ENCODE measurements at regions not wholly inside any gene's neighbourhood (a gene's known extent, or its start where the extent isn't known, plus 50 kb on each side); places are given as distances from the start of the nearest gene placed in this dataset.

DNA sequence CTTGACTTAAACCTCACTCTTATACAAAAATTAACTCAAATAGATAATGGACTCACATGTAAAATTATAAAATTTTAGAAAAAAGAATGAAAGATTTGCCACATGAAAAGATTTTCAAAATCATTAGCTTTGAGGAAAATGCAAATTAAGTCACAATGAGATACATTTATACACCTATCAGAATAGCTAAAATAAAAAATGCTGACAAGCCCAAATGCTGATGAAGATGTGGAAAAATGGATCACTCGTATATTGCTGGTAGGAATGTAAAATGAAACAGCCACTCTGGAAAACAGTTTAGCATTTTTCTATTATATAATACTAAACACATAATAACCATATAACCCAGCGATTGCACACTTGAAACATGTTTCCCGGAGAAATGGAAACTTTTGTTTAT, 316.2 kb downstream of the ANKRD50 start:
- DNase-seq: no peak

DNA sequence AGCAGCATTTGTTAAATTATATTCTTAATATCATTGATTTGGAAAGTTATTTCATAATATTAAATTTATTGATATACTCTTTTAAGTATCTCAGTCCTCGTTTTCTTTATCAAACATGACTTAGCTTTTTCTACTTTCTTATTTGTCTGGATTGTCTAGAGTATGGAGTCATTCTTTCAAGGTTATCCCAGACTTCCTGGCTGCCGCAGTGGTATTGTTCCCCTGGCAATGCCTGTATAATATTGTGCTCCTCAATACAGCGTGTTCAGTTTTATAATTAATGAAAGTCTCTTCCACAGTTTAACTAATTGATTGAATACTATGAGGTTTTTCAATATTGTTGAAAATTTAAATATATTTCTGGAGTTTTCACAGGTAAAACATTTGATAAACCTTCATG, 310.9 kb downstream of the ANKRD50 start:
- no peak for DNase-seq

DNA sequence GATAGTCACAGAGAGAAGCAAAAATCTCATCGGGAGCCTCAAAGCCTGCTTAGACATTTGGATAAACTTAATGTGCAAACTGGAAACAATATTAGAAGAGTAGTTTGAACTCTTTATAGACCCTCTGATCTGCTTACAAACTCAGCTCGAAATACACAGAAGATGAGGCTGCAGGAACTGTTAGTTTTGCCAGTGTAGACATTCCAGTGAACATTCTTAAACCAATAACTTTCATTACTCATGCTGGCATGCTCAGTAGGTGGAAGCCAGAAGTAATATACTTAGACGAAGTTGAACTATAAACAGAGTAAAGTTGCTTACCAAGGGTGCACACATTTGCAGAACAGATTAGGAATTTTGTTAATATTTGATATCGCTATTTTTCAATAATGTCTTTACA, 303.5 kb downstream of the ANKRD50 start:
- DNase-seq: no peak

DNA sequence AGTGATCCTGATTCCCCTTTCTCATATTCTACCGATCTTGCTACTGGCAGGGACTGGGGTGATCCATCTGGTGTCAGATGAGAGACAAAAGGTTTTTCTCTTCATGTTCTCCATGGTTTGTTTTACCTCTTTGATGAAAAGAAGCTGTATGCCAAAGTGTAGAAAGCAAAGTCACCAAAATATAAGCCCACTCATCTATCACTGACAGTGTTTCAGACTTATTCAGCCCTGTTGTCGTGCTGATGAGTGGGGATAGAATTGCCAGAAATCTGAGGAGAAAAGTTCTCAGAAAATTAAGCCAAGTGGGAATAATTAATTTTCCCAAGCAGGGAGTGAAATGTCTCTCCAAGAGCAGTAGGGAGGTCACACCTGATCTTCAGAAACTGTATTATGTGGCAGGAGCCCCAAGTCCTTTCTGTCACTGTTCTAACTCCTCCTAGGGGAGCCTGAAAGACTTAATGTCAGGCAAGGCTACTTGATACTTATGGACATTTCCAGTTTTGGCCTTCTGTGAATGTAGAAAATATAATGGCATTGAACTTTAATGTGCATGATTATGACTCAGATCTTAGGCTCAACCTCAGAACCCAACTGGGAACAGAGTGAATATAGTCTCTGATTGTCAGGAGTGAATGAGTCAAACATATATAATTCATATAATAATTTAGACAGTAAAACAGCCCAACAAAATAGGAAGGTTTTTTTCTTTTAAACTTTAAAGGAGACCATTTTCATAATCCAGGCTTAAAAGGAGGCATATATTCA, 298.1 kb downstream of the ANKRD50 start:
- DNase-seq: no peak

DNA sequence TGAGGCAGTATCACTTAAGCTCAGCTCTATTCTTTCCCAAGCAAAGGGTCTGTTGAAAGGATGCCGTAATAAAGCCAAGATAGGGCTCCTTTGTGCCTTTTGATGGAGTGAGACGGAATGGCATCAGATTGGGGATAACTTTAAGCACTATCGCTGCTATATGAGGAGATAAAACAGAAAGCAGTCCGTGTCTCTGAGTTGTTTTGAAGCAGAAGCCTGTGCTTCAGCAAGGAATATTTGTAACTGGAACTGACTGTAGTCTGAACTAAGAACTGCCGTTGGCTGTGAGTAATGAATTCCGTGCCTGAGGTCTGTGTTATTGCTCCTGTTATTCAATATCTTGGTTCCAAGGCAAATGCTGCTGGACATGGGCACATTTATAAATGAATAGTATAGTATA, 297.4 kb downstream of the ANKRD50 start:
- DNase-seq: no peak

DNA sequence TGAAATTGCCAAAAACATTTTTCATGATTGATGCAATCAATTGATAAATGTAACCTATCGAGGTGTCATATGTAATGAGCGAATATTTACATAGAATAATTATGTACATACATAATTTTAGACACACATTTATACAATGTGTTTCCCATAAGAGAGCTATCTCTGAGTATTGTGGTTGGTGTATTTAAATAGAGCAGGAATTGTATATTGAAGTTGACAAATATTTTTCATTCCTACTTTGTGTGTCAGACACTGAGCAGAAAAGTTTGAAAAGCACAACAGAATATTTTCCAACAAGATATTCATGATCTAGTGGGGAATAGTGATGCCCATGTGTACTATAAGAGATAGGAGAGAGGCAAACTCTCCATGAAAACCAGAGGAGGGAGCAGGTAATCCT, 295.2 kb downstream of the ANKRD50 start:
- DNase-seq: no peak

DNA sequence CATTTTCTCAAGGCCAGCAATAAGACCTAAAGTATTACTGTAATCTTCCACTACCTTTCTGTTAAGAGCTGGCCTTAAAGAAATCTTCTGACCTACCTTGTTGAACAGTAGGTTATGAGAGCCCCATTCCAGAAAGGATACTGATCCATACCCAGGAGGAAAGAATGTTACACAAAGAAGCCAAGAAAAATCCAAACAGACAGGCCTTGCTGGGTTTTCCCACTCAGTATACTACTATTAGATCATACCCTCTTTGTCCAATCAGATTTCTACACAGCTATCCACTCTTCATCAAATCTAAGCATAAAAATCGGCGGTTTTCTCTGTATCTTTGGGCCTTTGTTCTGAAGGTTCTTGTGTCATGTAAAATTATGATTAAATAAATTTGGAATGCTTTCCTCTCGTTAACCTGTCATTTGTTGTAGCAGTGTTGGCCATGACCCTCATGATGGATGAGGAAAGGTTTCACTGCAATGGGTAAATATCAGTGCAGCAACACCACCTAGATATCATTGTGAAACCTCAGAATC, 292.3 kb downstream of the ANKRD50 start:
- DNase-seq: no peak

DNA sequence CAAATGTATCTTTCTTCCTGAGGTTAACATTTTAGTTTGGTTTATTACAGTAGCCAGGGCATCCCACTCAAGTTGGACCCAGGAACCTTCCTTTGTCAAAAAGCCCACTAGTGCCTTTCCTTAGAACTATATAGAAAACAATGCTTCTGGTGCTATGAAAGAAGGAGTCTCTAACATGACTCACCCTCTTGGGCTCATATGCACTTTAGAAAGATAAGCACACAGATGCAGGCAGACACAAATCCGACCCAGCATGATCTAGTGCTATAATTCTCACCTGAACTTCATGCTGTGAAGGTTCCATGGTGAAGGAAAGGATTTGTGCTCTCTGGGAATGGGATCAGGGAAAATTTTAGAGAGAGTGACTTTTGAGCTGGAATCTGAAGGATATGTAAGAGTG, 289.4 kb downstream of the ANKRD50 start:
- no peak for DNase-seq

DNA sequence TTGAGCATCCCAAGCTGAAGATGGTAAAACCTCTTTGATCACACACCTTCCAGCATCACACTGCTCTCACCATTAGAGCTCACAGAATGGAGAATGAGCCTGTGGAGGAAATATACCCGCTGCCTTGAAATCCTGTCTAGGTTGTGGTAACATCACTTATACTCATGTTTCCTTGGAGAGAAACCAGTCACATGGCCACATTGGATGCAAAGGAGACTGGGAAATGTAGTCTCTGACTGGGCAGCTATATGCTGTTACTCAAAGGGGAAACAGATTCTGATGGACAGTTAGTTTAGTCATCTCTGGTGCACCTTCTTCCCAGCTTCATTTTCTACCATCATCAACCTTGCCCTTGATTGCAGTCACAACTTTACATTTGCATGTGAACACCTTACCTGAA, 286.3 kb downstream of the ANKRD50 start:
- no peak for DNase-seq

DNA sequence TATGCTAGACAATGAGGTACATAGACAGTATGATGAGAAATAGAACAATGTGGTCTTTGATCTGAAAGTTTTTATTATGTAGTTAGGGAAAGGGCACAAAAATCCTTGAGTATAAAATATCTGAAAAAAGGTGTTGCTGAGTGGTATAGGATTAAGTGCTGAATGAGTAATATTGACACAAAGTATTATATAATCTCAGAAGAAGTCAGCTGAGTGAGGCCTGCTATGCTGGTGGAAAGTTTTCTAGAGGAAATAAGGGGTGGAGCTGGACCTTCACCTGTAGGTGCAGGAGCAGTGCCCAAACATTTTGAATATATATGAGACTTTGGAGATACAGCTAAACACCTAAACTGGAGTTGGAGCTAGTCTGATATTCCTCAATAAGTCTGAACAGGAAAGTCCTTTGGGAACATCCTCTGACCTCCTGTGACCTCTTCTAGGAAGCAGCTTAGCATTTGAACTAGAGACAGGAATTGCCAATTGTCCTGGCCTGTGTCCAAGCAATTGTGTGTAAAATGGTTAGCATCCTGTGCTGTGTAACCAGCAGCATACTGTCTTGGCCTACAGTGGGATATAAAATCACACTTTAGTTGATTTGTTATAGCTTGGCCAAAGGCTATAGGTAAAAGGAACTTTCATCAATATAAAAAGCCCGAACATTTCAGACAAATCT, 285.3 kb downstream of the ANKRD50 start:
- DNase-seq: no peak

DNA sequence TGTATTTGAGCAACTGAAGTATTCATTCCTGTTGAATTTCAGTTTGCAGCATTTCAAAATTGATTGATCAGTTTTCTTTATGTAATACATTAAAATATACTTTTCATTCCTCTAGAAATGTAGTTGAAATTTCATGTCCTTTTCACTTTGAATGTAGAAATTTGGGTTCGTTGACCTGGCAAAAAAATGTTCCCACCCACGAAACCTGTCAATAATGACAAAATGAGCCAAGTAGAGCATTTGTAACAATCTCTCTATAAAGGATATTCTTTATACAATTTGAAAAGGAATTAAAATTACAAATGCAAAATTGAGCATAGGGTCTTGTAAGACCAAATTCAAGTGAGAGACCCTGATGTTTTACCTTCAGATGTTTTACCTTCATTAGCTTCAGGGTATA, 283.9 kb downstream of the ANKRD50 start:
- no peak for DNase-seq

DNA sequence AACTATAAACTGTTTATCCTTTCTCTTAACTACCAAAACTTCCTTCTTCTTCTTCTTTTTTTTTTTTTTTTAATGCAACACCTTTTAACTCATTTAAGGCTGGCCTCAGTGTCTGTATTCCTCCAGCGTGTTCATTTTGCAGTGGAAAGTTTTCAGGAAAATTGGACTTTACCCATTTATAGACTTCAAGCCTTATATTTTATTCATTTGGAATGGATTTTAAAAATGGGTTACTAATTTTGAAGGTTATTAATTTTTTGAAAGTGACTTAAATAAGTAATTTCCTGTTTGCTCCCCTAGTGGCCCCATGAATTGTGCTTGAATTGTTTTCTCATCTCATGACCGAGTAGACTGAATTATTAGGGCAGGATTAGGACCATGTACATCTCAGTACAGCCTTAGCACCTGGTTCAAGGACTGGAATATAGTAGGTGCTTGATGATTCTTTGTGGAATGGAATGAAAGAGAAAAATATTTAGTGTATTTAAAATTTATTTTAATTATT, 282.7 kb downstream of the ANKRD50 start:
- no peak for DNase-seq

DNA sequence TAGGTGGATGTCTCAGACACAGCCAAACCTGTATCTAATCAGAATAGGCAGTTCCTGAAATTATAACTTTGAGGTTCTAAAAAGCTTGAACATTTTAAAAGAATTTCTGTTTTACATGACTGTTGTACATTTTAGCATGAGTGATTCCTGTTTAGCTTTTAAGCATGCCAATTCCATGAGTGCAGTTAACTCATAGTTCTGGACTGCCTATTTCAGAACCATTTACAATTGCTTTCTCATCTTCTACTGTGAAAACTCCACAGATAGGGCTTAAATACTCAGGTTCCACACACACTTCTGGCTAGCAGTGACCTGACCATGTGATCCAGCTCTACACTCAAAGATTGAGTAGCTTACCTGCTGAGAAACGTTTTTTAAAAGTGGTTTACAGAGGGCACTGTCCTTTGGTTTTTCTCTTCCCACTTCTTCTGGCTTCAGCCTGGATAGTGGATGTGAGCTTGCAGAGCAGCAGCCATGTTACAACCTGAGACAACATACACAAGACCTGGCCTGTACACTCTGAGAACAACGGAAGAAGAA, 280.8 kb downstream of the ANKRD50 start:
- DNase-seq: no peak

DNA sequence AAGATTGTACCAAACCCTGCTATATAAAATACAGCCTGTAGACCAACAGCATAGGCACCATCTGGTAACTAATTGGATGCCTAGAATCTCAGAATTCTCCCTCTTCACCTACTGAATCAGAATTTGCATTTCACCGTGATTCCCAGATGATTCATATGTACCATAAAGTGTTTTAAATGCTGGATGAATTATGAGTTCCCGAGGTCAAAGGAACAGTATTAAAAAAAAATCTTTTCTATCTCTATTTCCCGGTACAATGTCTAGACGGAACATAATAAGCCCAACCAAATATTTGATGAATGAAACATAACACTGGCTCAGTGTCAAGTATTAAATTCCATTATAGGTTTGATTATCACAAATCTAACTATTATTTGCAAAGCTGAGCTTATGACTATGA, 280.0 kb downstream of the ANKRD50 start:
- no peak for DNase-seq

DNA sequence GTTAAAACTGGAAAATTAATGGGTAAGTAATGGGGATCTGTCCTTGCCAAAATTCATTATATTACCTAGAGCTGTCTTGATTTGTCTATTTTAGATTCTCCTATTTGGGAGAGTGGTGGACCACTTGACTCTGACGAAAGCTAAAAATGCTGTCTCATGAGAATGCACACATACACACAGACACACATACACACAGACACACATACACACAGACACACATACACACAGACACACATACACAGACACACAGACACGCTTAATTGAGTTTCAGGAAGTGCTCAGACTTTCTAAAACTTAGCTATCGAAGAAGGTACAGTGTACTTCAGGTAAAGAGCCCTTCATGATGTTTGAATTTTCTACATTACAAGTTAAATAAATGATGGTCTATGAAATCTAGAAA, 279.5 kb downstream of the ANKRD50 start:
- DNase-seq: no peak

DNA sequence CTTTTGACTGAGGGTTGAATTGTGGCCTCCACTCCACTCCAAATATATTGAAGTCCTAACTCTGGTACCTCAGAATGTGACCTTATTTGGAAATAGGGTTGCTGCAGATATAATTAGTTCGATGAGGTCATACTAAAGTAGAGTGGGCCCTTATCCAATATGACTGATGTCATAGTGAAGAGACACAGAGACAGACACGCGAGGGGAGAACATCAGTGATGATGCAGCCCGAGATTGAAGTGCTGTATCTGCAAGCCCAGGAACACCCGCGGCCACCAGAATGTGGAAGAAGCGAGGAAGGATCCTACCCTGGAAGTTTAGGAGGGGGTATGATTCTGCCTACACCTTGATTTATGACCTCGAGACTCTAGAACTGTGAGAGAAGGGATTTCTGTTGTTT, 279.0 kb downstream of the ANKRD50 start:
- DNase-seq: no peak

DNA sequence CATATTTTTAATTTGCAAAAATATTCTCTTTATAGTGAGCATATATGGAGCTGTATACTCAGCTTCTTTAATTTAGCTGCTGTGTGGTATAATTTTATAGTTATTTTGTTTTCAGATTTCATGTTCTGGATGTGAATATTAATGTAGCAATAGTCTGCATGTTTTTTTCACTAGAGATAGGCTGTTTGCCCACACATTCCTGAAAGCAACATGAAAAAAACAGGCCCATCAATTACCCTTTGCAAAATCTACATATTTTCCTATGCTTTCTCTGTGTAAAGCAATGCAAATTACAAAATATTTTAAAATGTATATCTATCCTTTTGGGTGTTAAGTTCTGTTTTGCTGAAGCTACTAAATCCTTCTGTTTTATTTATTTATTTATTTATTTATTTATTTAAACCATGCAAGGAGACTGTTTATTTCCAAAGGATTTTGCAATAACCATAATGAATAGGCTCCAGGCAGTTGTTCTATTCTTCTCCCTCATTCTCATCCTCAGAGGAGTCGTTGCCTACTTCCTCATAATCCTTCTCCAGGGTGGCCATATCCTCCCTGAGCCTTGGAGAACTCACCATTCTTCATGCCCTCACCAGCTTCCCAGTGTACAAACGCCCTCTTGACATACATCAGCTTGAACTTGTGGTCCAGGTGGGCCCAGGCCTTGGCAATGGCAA, 277.1 kb downstream of the ANKRD50 start:
- no peak for DNase-seq

DNA sequence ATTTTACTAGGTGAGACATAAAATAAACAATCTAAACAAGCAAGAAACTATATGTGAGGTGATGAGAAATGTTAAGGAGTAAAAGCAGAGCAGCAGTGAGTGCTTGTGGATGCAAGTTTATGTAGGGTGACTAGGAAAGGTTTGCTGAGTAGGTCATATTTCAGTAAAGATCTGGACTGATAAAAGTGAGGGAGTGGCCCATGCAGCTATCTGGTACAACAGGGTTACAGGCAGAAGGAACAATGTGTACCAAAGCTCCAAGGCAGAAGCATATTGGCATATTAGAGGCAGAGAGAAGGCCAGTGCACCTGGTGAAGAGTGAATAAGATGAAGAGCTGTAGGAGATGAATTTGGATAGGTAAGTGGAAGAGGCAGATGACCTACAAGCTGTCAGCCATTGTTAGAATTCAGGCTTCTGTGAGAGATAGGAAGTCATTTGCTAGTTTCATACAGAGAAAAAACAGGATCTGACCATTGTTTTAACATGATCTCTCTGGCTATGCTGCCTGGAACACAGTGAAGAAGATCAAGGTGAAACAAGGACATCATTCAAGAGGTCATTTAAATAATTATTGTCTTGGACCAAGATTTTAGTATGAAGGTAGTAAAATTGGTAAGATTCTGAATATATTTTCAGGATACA, 274.6 kb downstream of the ANKRD50 start:
- DNase-seq: no peak

DNA sequence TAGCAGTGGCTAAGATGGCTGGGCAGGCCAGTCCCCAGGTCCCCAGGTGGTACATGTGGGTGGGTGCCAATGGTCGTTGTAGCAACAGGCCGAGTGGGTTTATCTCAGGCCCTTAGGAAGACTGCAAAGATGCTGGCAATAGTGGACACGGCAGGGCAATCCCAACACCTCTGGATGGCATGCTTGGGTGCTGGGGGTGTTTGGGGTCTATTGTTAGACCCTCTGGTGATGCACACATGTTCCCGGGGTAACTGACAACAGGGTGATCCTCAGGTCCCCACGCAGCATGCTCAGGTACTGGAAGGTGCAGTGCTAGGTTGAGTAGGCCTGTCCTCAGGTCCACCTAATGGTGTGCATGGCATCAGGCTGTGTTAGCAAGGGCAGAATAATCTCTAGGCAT, 267.5 kb downstream of the ANKRD50 start:
- DNase-seq: no peak

DNA sequence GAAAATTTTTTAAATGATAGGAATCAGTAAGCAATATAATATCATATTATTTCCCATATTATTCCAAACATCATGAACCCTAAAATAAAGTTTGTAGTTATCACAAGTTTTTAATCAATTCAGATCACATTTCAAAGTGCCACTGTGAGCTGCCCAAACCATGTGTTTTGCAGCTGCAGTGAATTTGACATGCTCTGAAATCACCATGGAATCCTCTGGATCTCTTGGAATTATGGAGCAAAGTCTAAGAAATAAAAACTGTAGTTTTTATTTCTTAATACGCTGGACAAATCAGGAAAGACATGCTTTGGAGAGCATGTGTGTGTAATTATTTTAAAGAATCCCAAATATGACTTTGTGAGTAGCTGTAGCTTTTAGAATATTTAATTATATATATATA, 262.7 kb downstream of the ANKRD50 start:
- no peak for DNase-seq

DNA sequence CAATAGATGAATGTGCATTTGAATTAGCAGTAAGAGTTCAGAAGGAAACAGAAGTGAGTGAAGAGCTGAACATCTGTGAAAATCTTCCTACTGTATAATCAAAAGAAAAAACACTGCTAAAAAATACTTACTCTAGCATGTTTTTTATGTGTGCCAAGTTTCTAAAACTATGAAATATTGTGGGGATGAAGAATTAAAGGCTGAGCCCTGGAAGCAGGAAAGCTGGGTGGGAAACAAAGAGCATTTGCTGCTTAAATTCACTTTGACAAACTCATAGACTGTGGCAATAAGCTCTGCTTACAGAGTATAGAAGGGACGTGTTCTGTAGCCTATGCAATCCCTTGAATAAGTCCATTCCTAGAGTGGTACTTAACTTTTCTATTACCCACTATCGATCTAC, 261.7 kb downstream of the ANKRD50 start:
- DNase-seq: no peak

DNA sequence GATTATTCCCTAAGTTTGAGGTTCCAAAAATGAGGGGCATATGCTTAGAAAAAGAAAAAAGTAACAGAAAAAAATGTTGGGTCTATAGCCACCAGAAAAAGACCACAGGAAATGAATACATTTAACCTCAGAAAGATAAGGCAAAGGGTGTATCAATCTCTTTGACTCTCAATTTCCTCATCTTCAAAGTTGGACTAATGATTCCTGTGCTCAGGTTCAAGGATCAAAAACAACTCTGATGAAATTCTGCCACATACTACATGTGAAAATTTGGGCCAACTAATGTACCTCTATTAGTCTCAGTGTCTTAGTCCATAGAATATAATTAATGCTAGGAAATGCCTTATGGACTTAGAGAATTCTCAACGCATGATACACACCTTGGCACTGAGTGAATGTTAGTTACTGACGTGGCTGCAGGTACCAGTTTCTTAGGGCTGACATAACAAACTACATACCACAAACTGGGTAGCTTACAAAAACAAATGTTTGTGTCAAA, 257.7 kb downstream of the ANKRD50 start:
- DNase-seq: no peak

DNA sequence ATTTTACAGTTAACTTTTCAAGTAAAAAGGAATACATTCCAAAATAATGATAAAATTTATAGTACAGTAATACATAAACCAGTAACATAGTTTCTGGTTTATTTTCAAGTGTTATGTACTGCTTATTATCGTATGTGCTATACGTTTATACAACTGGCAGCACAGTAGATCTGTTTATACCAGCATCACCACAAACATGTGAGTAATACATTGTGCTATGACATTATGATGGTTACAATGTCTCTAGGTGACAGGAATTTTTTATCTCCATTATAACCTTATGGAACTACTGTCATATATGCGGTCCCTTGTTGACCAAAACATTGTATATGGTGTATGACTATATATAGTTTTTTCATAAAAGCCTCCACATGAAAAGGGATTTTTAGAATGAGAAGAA, 256.9 kb downstream of the ANKRD50 start:
- DNase-seq: no peak
